Type B pancreatic cell (in vitro differentiated cells): ENCODE measurements at regions not wholly inside any gene's neighbourhood (a gene's known extent, or its start where the extent isn't known, plus 50 kb on each side); places are given as distances from the start of the nearest gene placed in this dataset.

Source experiments
- DNase-seq: peaks from one replicate; pipeline ENCODE4 v3.0.0; 2021; ENCODE audit warnings: mixed read lengths; ENCODE audit not compliant: unreplicated experiment; ENCODE audit errors: extremely low spot score
- H3K27ac Mint-ChIP-seq: 2 replicates; pipeline ENCODE4 v1.8.0; 2021; ENCODE audit warnings: mild to moderate bottlenecking, mixed read lengths
- H3K27me3 Mint-ChIP-seq: 2 replicates; pipeline ENCODE4 v1.8.0; 2021; ENCODE audit warnings: mixed read lengths
- H3K36me3 Mint-ChIP-seq: 2 replicates; pipeline ENCODE4 v1.8.0; 2021; ENCODE audit warnings: mixed read lengths
- H3K4me1 Mint-ChIP-seq: one replicate; pipeline ENCODE4 v1.8.0; 2021; ENCODE audit warnings: mixed read lengths; ENCODE audit not compliant: unreplicated experiment
- H3K4me3 Mint-ChIP-seq: 2 replicates; pipeline ENCODE4 v1.8.0; 2021; ENCODE audit warnings: mild to moderate bottlenecking, mixed read lengths
- H3K9me3 Mint-ChIP-seq: 2 replicates; pipeline ENCODE4 v1.8.0; 2021; ENCODE audit warnings: mixed read lengths
- TF ChIP-seq, protein P1 (sequence below): fragments of 200-600 bp; sonication (generic); conservative IDR thresholded peaks from 2 replicates; pipeline ENCODE4 v1.5.0; 2021; ENCODE audit warnings: antibody characterized with exemption, mild to moderate bottlenecking

DNA sequence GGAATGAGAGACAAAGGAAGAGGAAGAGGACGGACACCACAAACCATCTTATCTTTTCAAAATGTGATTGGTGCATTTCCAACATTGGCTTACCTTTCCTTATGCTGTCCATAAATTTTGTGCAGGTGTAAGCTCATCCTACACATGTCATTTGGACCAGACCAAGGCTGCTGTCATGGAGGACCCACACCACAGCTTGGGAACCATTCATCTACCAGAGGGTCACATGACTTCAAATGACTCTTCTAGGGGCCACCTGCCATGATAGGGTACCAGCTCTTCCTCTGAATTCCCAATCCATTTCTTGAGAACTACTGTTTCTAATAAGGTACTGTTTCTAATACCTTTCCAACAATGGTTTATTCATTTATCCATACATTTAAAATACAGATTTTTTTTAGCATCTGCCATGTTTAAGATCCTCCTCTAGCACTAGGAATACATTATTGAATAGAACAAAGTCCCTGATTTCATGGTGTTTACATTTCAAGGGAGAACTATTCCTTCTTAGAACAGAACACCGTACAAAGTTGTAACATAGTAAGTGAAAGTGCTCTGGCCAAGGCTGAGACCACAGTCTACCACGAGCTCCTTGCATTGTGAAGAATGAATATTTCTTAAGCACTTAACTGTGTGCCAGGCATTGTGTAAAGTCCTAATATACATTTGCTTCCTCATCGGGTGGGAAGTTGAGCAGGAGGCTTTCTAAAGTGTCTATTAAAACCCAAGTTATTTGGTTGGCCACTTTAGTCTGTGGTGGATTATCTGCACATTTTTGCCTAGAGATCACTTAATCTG is 246.1 kb upstream of the FN1 start:
- H3K4me1 Mint-ChIP-seq = peaks cover 43% of the 10 kb centered on the region
- H3K4me3 Mint-ChIP-seq = no peak overlapping the region
- peaks cover 5% of the 10 kb centered on the region for H3K9me3 Mint-ChIP-seq
- no peaks in the 10 kb centered on the region for H3K27me3 Mint-ChIP-seq
- H3K27ac Mint-ChIP-seq = no peak overlapping the region
- TF ChIP-seq, protein P1, sequence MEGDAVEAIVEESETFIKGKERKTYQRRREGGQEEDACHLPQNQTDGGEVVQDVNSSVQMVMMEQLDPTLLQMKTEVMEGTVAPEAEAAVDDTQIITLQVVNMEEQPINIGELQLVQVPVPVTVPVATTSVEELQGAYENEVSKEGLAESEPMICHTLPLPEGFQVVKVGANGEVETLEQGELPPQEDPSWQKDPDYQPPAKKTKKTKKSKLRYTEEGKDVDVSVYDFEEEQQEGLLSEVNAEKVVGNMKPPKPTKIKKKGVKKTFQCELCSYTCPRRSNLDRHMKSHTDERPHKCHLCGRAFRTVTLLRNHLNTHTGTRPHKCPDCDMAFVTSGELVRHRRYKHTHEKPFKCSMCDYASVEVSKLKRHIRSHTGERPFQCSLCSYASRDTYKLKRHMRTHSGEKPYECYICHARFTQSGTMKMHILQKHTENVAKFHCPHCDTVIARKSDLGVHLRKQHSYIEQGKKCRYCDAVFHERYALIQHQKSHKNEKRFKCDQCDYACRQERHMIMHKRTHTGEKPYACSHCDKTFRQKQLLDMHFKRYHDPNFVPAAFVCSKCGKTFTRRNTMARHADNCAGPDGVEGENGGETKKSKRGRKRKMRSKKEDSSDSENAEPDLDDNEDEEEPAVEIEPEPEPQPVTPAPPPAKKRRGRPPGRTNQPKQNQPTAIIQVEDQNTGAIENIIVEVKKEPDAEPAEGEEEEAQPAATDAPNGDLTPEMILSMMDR = no peak
- H3K36me3 Mint-ChIP-seq = no peaks in the 10 kb centered on the region
- DNase-seq = no peak

- TF ChIP-seq, protein P1 = no peak
- H3K27ac Mint-ChIP-seq = no peak overlapping the region
- no peaks in the 10 kb centered on the region for H3K36me3 Mint-ChIP-seq
- no peak for DNase-seq
- H3K9me3 Mint-ChIP-seq = peaks cover 5% of the 10 kb centered on the region
- no peak overlapping the region for H3K4me3 Mint-ChIP-seq
- H3K4me1 Mint-ChIP-seq = peaks cover 43% of the 10 kb centered on the region
- H3K27me3 Mint-ChIP-seq = no peaks in the 10 kb centered on the region
Observed at GRCh38 chr2:215680605-215681598, 245.0 kb upstream of the FN1 start.

- Mint-ChIP-seq H3K36me3 (no peaks in the 10 kb centered on the region), H3K4me3 (no peak overlapping the region), H3K4me1 (peaks cover 22% of the 10 kb centered on the region), H3K9me3 (no peaks in the 10 kb centered on the region), H3K27ac (no peak overlapping the region), H3K27me3 (no peaks in the 10 kb centered on the region)
- TF ChIP-seq, protein P1 = no peak
- DNase-seq = no peak
Observed at GRCh38 chr2:215678094-215678493, 242.2 kb upstream of the FN1 start.

DNA sequence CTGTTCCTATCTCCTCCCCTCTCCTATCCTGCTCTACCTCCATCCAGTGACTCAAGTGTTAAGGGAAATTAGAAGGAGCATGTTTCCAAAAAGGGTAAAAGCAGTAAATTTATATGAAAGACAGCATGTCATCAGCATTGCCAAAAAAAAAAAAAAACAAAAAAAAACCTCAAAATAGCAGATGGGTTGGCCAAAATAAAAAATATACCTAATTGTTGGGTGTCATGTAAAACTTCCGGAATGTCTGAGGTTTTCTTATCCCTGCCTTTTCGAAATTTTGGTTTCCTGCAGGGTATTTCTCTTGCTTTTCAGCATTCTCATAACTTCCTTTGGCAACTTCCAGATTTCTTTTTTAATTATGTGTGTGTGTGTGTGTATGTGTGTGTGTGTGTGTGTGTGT is 241.6 kb upstream of the FN1 start:
- TF ChIP-seq, protein P1 = no peak
- no peak overlapping the region for H3K27ac Mint-ChIP-seq
- H3K36me3 Mint-ChIP-seq = no peaks in the 10 kb centered on the region
- DNase-seq = no peak
- H3K4me3 Mint-ChIP-seq = no peak overlapping the region
- no peaks in the 10 kb centered on the region for H3K27me3 Mint-ChIP-seq
- no peaks in the 10 kb centered on the region for H3K9me3 Mint-ChIP-seq
- H3K4me1 Mint-ChIP-seq = peaks cover 22% of the 10 kb centered on the region

- no peak overlapping the region for H3K27ac Mint-ChIP-seq
- peaks cover 5% of the 10 kb centered on the region for H3K27me3 Mint-ChIP-seq
- TF ChIP-seq, protein P1 = no peak
- DNase-seq = no peak
- peaks cover 25% of the 10 kb centered on the region for H3K4me1 Mint-ChIP-seq
- peaks cover 5% of the 10 kb centered on the region for H3K9me3 Mint-ChIP-seq
- no peaks in the 10 kb centered on the region for H3K36me3 Mint-ChIP-seq
- no peak overlapping the region for H3K4me3 Mint-ChIP-seq
Observed at GRCh38 chr2:215672406-215672805, 236.5 kb upstream of the FN1 start.
